Stimulated activated CD4-positive, alpha-beta T cell treated with anti-CD3 and anti-CD28 coated beads, Interleukin-4, amount 100 ng/mL, for 1 hour (primary cell): ENCODE measurements at regions not wholly inside any gene's neighbourhood (a gene's known extent, or its start where the extent isn't known, plus 50 kb on each side); places are given as distances from the start of the nearest gene placed in this dataset.
"Not testable (repeated sequence)": the region's sequence is repeated elsewhere in the genome, so short reads cannot be mapped to it uniquely, and the experiment has no call there.

Source experiments
- DNase-seq: peaks from one replicate; pipeline ENCODE4 v3.0.0-alpha.2; 2020

DNA sequence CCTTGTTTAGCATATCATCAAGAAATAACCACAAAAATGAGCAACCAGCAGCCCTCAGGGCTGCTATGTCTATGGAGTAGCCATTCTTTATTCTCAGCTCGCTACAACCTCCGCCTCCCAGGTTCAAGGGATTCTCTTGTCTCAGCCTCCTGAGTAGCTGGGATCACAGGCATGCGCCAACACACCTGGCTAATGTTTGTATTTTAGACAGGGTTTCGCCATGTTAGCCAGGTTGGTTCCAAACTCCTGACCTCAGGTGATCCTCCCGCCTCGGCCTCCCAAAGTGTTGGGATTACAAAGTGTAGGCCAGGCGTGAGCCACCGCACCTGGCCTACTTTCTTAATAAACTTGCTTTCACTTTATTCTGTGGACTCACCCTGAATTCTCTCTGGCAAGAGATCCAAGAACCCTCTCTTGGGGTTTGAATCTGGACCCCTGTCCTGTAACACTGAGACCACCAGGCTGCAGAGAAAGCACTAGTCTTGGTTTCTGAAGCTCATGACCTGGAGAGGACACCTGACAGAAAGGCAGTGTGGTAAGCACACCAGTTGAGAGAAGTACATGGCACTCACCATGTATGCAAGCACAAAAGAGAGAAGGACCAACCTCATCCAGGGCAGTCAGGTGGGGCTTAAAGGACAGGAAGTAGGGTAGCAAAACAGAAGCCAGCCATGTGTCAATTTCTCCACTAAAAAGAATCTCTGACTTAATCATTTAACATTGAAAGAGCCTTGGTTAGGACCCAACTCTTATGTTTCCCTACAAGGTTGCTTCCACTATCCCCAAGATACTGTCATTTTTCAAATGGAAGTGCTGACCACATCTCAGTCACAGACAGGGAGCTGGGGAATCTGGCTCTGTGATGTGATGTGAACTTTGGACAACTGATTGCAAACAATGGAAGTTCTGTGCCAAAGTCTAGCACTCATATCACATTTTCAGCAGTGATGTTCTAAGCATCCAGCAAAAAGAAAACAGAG is 97.4 kb upstream of the DST start:
- DNase-seq = no peak

DNA sequence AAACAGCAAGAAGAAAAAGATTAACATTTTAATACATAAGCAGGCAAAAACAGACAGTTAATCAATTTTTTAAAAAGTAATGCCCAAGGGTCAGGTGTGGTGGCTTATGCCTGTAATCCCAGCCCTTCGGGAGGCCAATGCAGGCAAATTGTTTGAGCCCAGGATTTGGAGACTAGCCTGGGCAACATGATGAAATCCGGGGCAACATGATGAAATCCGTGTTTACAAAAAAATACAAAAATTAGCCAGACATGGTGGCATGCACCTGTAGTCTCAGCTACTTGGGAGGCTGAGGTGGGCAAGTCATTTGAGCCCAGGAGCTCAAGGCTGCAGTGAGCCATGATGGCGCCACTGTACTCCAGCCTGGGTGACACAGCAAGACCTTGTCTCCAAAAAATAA is 94.1 kb upstream of the DST start:
- no peak for DNase-seq

DNA sequence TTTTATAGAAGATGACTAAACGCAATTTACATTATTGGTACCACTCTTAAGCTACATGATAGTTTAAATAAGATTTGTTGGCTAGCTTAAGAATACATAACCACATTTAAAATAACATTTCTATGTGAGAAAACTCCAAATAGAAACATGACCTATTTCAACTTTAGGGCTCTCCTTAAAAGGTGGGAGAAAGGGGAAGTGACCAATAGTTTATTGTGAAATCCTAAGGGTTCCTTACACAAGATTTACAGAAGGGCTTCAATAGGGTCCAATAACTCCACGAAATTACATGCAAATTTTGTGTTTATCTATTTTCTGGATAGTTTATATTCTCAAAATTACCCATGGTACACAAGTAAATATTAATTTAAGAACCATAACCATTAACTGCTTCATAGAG is 91.6 kb upstream of the DST start:
- no peak for DNase-seq

DNA sequence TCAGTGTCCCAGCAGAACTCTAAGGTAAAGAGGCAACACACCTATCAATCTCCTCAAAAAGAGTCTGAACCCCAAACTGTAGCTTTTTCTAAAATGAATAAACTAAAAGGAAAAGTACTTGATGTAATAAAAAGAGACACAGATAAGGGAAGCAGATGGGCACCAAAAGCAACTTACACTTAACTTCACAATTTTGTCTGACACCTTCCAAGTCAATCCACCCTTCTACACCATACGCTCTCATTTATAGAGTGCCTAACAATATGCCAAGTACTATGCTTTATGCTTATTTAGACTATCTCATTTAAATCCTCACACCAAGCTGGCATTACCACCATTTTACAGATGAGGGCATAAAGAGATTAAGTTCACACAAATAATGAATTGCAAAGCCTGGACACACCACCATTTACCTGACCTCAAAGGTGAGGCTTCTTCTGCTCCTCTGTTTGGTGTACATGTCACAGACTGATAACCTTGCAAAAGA is 90.6 kb upstream of the DST start:
- DNase-seq = no peak

DNA sequence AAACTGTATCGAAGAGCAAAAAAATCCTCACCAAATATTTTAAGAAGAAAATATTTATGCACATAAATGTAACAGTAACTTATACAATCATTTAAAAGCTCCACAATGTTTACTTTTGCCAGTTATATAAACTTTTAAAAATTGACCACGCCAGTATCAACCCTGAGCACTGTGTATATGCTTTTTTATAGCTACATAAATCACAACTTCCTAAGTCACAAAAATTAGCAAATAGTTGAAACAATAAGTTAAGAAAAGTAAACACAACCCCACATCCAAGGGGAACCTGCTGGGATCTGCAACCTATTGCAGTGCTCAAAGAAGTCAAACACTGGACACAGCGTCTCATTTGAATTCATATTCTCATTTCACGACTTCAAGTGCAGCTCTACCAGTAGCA is 89.8 kb upstream of the DST start:
- DNase-seq = no peak

DNA sequence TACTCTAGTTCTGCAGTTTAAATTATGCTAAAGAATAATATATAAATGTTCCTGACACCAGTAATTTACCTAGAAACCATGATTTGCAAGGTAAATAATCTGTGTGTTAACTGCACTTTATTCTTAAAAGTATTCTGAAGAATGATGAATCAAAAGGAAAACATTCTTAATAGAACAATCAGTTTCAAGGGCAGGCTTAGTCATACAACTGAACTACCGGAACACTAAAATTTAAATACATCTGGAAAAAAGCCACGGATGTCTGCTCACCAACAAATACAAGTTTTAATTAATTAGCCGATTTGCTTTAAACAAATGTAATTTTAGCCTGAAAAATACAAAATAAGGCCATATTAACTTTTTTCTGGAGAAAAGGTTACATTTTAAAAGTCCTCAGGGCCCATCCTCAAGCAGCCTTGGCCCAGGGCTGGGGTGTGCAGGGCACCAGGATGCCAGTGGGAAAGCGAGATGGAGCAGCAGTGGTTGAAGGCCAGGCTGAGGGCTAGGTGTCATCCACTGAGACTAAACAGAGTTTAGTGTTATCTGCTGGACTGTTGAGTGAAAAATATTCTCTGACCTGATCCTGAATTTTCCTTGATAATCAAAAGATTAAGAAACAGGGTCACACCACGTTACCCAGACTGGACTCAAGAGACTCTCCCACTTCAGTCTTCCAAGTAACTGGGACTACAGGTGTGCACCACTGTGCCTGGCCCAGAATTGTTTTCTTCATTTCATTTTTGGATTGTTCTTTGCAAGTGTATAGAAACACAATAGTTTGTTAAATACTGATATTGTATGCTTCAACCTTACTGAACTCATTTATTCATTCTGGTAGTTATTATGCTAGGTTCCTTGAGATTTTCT is 88.2 kb upstream of the DST start:
- no peak for DNase-seq

DNA sequence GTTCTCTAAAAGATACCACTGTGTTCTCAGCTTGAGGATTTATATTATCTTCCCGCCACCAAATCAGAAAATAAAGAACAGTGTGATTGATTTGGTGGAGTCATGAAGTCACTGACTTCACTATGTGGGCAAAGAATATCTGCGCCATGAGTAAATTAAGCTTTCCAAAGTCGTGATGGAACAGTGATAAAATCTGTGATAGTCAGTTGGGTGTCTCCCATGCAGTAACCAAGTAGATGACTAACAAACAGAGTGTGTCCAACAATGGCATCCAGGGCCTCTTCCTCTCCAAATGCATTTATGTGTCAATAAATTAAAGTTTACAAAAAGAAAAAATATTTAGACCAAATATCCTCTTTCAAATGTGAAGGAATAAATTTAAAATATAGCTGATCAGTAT is 87.0 kb upstream of the DST start:
- DNase-seq = no peak

DNA sequence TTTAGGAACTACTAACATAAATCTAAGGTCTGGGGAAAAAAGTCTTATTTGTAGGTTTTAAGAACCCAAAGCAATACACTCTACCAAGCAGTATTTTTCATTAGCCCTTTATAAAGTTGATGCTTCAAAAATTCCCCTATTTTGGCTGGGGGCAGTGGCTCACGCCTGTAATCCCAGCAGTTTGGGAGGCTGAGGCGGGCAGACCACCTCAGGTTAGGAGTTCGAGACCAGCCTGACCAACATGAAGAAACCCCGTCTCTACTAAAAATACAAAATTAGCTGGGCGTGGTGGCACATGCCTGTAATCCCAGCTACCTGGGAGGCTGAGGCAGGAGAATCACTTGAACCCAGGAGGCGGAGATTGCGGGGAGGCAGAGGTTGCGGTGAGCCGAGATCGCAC is 86.5 kb upstream of the DST start:
- not testable (repeated sequence) for DNase-seq

DNA sequence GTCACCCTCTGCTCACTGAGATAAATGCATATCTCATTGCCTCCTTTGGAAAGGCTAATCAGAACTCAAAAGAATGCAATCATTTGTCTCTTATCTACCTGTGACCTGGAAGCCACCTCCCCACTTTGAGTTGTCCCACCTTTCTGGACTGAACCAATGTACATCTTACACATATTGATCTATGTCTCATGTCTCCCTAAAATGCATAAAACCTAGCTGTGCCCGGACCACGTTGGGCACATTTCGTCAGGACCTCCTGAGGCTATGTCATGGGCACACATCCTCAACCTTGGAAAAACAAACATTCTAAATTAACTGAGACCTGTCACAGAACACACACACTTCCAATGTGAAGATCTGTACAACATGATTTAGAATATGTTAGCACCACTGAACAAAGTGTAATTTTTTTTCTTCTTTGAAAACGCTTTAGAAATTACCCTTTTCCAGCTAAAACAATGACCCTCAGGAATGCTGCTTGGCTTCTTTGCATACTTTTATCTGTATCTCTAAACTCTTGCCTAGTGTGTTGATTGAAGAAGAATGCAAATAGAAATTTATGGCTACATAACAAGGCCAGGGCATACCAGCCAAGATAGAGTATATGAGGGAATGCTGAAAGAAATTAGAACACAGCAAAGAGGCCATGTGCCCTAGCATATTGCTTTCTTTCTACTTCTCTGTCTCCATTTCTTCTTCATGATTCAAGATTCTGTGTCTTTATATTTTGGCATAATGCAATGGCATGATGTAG is 84.6 kb upstream of the DST start:
- DNase-seq = no peak

DNA sequence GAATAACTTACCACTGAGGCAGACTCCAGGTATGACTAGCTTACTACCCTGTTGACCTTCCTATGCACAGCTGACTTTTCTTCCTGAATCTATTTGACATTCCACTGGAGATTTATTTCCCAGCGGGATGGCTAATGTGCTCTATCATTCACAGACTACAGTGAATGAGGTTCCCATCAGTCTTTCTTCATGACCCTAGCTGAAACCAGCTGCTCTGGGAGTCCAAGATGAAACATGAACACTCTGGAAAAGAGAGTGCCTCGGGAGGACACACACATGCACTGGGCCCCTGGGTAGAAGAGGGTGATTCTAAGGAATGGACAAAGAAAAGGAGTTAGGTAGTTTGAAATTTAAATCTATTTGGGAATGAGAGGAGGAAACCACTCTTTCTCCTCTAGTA is 82.6 kb upstream of the DST start:
- no peak for DNase-seq

DNA sequence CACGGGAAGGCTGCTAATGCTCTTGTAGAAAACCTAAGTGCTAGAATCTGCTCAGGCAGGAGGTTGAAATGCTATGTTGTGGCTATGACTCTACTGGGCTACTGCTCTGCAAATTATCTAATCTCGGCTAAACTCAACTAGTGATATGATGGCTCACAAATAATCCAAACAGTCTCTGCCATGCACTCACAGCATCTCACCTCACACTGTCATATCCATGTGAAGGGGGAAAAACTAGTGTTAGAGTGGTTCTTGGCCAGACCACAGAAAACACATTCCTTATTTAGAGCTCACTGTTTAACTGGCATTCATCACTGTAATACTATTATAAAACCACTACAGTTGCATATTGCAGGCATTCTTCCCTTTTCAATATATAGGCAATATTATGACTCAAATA is 81.8 kb upstream of the DST start:
- no peak for DNase-seq

DNA sequence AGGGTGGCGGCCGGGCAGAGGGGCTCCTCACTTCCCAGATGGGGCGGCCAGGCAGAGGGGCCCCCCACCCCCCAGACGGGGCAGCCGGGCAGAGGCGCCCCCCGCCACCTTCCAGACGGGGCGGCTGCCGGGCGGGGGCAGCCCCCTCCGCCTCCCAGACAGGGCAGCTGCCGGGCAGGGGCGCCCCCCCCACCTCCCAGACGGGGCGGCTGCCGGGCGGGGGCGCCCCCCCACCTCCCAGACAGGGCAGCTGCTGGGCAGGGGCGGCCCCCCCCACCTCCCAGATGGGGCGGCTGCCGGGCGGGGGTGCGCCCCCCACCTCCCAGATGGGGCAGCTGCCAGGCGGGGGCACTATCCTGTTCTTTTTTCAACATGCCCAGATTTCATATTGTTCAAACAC is 78.2 kb upstream of the DST start:
- DNase-seq = no peak

DNA sequence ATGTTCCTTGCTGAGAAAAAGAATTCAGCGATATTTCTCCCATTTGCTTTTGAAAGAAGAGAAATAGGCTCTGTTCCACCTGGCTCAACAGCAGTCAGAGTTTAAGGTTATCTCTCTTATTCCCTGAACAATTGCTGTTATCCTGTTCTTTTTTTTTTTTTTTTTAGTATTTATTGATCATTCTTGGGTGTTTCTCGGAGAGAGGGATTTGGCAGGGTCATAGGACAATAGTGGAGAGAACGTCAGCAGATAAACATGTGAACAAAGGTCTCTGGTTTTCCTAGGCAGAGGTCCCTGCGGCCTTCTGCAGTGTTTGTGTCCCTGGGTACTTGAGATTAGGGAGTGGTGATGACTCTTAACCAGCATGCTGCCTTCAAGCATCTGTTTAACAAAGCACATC is 77.5 kb upstream of the DST start:
- not testable (repeated sequence) for DNase-seq

DNA sequence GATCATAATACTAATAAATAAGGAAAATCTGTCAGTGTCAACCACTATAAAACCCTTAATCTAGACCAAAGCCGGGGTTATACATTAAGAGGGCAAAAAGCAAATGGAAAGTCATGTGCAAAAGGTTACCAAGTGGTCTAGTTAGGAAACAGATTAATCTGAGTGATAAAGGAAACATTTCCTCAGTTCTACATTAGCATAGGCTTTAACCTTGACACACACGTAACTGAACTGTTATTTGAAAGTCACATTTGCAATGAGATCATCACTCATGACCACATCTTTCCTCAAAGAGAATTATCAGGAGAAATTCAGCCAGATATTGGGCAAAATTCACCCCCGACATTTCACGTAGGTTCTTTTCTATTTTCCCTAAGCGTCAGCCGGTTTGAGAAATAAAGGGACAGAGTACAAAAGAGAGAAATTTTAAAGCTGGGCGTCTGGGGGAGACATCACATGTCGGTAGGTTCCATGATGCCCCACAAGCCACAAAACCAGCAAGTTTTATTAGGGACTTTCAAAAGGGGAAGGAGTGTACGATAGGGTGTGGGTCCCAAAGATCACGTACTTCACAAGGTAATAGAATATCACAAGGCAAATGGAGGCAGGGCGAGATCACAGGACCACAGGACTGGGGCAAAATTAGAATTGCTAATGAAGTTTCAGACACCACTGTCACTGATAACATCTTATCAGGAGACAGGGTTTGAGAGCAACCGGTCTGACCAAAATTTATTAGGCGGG is 76.8 kb upstream of the DST start:
- DNase-seq = not testable (repeated sequence)

DNA sequence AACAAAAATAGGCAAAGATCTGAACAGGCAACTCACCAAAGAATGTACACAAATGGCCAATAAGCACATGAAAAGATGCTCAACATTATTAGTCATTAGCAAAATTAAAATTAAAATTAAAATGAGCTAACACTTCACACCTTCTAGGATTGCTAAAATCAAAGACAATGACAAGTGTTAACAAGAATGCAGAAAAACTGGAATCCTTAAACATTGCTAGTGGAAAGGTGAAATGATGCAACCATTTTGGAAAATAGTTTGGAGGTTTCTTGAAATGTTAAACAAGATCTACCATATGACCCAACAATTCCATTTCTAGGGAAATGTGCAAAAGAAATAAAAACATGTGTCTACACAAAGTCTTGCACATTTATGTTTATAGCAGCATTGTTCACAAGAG is 75.5 kb upstream of the DST start:
- no peak for DNase-seq

DNA sequence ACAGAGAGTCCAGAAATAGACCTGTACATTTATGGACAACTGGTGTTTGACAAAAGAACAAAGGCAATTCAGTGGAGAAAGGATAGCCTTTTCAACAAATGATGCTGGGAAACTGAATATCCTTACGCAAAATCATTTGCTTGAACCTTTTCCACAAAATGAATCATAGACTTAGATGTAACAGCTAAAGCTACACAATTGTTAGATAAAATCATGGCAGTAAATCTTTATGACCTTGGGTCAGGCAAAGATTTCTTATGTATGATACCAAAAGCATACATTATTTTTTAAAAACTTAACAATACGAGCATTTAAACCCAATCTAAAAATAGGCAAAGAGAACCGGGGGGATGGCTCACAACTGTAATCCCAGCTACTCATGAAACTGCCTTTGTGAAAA is 73.5 kb upstream of the DST start:
- DNase-seq = no peak

DNA sequence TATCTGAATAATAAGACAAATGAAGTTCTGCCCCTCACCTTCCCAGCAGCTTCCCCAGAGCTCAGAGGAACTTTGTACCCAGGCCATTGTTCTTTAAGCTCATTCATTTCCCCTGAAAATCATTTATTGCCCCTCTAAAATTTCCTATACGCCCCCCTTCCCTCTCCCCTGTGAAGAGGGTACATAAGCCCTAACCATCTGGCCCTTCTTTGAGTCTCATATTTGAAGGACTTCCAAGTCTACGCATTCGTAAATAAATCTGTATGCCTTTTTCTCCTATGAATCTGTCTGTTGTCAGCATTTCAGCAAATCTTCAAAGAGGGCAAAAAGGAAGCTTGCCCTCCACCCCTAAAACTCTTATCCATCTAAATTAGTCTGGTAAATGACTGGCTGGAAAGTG is 73.1 kb upstream of the DST start:
- DNase-seq = no peak

DNA sequence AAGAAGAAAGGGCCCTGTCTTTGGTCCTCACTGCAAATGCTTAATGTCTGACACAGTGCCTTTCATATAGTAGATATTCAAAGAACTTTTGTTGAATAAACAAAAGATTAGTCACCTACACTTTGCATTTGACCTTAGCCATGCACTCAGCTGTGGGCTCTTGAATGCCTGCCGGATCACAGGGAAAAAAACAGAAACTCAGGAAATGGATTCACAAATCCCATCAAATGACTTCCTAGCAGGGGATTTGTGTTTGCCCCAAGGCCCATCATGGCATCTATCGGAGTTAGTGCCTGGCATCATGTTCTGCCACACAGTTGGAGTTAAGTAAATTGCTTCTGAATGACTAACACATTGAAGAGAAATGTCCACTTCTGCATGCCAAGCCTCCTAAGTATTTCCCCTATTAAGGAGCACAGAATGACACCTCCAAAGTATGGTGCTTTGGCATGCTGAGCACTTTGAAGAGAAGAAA is 72.3 kb upstream of the DST start:
- no peak for DNase-seq

DNA sequence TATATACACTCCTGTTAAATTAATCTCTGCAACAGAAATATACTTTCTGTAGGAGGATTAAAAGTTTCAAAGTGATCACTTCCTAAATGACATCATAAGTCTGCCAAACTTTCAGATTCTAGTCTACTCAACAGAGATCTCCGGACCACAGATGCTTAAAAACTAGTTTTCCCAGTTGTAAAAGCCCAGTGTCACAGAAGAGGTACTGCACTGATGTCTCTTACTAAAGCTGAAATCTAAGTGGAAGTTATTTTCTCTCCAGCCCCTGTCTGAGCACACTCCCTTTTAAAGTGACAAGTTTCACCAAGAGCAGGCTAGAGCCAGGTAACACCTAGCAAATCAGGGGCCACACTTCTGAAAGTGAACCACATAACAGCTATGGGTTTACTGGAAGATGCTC is 71.6 kb upstream of the DST start:
- DNase-seq = no peak

DNA sequence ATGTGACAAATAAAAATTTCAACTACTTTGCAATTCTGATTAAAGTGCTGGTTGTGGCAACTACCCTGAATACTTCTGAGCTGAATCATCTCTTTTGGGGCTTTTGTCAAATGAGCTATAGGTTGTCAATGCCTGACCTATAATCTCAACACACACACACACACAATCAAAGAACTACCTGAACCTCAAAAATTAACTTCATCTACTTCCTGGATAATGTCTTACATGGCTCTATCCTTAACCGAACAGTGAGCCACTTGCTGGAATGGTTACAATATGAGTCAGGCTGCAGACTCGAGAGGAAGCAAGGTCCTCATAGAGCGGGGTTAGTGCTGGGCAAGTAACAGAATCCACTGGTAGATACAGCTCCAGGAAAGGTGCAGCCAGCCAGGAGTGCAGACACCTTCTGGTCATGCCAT is 70.6 kb upstream of the DST start:
- no peak for DNase-seq

DNA sequence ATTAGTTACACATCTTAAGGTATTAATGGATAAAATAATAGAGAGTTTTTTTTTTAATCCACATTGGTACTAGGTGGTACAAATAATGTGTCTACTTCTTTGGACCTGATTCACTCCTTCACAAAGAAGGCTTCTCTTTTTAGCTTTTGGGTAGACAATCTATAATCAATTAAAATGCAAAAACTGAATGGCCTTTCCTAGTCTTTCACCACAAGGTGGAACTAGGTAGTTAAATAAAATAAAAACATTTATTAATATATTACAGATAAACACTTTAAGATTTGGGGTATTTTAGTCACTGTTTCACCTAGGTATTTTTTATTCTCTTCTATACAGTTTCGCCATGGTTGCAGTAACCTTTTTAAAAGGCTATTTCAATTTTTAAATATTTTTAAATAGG is 68.3 kb upstream of the DST start:
- DNase-seq = no peak

DNA sequence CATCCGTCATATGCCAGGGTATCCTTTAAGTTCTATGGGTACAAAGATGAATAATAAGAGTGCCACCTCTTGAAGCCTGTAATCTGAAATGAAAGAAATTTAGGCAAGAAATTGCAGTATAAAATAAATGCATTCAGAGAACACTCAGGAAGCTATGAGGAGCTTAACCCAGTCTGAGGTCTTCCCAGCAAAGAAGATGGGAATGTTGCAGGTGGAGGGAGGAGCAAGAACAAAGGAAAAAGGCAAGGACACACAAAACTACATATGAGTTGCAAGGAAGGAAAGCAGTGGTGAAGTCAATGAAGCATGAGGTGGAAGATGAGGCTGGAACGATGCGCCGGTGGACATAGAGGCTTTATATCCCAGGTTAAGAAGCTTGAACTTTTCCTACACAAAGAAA is 67.0 kb upstream of the DST start:
- no peak for DNase-seq
